Lower leg skin (tissue), 4 donors: ENCODE measurements at regions not wholly inside any gene's neighbourhood (a gene's known extent, or its start where the extent isn't known, plus 50 kb on each side); places are given as distances from the start of the nearest gene placed in this dataset.

Experiments used
- DNase-seq, 2 donors: peaks; one replicate each; pipeline ENCODE4 v3.0.0-alpha.2; 2019; ENCODE audit warnings: low spot score in 2 of 2
- H3K4me3 ChIP-seq: fragments of 200-600 bp; sonication (generic); 2 replicates; pipeline ENCODE4 v1.5.1; 2017; ENCODE audit warnings: mild to moderate bottlenecking, low read depth; ENCODE audit not compliant: poor library complexity, severe bottlenecking
- CTCF ChIP-seq, 3 donors: fragments of 450-650 bp; IDR thresholded peaks; one replicate each; pipeline ENCODE4 v1.5.1; 2016; ENCODE audit warnings: antibody characterized with exemption in 3 of 3, mild to moderate bottlenecking in 3 of 3, moderate library complexity in 2 of 3
- POLR2A ChIP-seq, 2 donors: fragments of 450-650 bp; IDR thresholded peaks; one replicate each; pipeline ENCODE4 v1.6.1; 2016 to 2017; ENCODE audit warnings: antibody characterized with exemption in 2 of 2, mild to moderate bottlenecking in 1 of 2, moderate library complexity in 1 of 2
- WGBS, 2 donors: methylation state at CpG; one replicate each; pipeline ENCODE4 v1.1.5; 2018; 5-methylcytosine and 5-hydroxymethylcytosine counted together
- intact Hi-C: fragments of 100-400 bp; cut with DNase I; formaldehyde crosslinking; loops from one replicate; pipeline ENCODE4 v1.15.0; 2023; ENCODE audit warnings: low total_unique reads

- no peak for DNase-seq
- no peak for TF ChIP-seq CTCF (IDR thresholded peaks at IDR 0.05)
- TF ChIP-seq POLR2A (IDR thresholded peaks at IDR 0.05), result no peak
- WGBS, 2 donors, result 39 to 45% methylated on average over 5 of the region's 5 CpGs
- intact Hi-C loops, result no loop called here
- no peak overlapping the region for H3K4me3 ChIP-seq
Measured at GRCh38 chr10:3452173-3452626, 279.6 kb upstream of the PITRM1 start.

- H3K4me3 ChIP-seq, result no peak overlapping the region
- no peak for DNase-seq
- intact Hi-C loops, result no loop called here
- 60 to 61% methylated on average over 4 of the region's 4 CpGs for WGBS, 2 donors
- TF ChIP-seq POLR2A (IDR thresholded peaks at IDR 0.05) (no peak), CTCF (IDR thresholded peaks at IDR 0.05) (no peak)
Measured at GRCh38 chr10:3451516-3452172, 279.1 kb upstream of the PITRM1 start.

GRCh38 chr10:3446221-3446620 is 273.6 kb upstream of the PITRM1 start:
- H3K4me3 ChIP-seq, result no peak overlapping the region
- intact Hi-C loops, result no loop called here
- WGBS, 2 donors, result 84 to 92% methylated on average over 4 of the region's 4 CpGs
- DNase-seq, result no peak
- TF ChIP-seq CTCF (IDR thresholded peaks at IDR 0.05) (no peak), POLR2A (IDR thresholded peaks at IDR 0.05) (no peak)

- TF ChIP-seq CTCF (IDR thresholded peaks at IDR 0.05), result no peak
- no peak for TF ChIP-seq POLR2A (IDR thresholded peaks at IDR 0.05)
- H3K4me3 ChIP-seq, result no peak overlapping the region
- no peak for DNase-seq
- intact Hi-C loops, result no loop called here
- 79 to 83% methylated on average over 4 of the region's 4 CpGs for WGBS, 2 donors
Measured at GRCh38 chr10:3445648-3446047, 273.1 kb upstream of the PITRM1 start.

GRCh38 chr10:3442451-3442990 is 269.9 kb upstream of the PITRM1 start:
- TF ChIP-seq POLR2A (IDR thresholded peaks at IDR 0.05) (no peak), CTCF (IDR thresholded peaks at IDR 0.05) (no peak)
- no peak overlapping the region for H3K4me3 ChIP-seq
- 92 to 96% methylated on average over 8 of the region's 8 CpGs for WGBS, 2 donors
- no peak for DNase-seq
- intact Hi-C loops, result no loop called here

GRCh38 chr10:3439183-3439582 is 266.6 kb upstream of the PITRM1 start:
- no peak for DNase-seq
- TF ChIP-seq POLR2A (IDR thresholded peaks at IDR 0.05) (no peak), CTCF (IDR thresholded peaks at IDR 0.05) (no peak)
- no peak overlapping the region for H3K4me3 ChIP-seq
- intact Hi-C loops, result no loop called here
